ENCODE measurements at regions not wholly inside any gene's neighbourhood (a gene's known extent, or its start where the extent isn't known, plus 50 kb on each side); places are given as distances from the start of the nearest gene placed in this dataset.

DNA sequence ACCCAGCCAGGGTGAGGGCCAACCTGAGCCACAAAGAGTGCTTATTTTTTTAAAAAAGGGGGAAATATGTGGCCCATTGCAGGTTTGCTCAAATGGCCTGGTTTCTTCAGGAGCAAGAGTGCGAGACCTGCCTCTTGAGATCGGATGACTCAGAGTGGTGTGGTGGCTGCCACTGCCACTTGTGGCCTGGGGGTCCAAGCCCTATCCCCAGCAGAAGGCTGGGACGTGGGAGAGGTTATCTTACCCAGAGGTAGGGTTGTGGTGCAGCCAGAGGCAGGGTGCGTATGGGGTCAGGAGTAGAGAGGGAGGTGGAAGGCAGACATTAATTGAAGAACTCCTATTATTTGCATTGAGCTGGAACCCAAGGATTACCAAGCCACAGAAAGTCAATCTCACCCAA, 83.2 kb upstream of the SMAD3 start:
- ATAC-seq (ENCODE audit: low FRiP score) (no peak), DNase-seq (ENCODE audit: low spot score) (no peak)
- TF ChIP-seq, protein P1, sequence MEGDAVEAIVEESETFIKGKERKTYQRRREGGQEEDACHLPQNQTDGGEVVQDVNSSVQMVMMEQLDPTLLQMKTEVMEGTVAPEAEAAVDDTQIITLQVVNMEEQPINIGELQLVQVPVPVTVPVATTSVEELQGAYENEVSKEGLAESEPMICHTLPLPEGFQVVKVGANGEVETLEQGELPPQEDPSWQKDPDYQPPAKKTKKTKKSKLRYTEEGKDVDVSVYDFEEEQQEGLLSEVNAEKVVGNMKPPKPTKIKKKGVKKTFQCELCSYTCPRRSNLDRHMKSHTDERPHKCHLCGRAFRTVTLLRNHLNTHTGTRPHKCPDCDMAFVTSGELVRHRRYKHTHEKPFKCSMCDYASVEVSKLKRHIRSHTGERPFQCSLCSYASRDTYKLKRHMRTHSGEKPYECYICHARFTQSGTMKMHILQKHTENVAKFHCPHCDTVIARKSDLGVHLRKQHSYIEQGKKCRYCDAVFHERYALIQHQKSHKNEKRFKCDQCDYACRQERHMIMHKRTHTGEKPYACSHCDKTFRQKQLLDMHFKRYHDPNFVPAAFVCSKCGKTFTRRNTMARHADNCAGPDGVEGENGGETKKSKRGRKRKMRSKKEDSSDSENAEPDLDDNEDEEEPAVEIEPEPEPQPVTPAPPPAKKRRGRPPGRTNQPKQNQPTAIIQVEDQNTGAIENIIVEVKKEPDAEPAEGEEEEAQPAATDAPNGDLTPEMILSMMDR (IDR thresholded peaks at IDR 0.05), result no peak

DNA sequence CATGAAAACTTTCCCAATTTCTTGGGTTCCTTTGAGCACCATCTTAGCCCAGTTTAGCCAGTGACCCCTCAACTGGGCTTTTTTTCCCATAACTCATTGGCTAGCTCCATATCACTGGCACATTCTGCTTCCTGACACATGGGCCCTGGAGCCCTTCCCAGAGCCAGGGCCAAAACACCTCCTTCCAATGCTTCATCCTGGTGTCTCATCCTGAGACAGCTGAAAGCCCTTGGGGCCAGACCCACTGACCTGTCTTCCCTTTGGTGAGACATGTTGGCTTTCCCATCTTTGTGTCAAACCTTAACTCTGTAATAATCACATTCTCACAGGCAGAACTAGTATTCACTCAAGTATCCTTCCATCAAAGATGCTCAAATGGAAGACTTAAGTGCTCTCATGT, 82.6 kb upstream of the SMAD3 start:
- TF ChIP-seq, protein P1 (IDR thresholded peaks at IDR 0.05), result no peak
- DNase-seq (ENCODE audit: low spot score) (no peak), ATAC-seq (ENCODE audit: low FRiP score) (no peak)

DNA sequence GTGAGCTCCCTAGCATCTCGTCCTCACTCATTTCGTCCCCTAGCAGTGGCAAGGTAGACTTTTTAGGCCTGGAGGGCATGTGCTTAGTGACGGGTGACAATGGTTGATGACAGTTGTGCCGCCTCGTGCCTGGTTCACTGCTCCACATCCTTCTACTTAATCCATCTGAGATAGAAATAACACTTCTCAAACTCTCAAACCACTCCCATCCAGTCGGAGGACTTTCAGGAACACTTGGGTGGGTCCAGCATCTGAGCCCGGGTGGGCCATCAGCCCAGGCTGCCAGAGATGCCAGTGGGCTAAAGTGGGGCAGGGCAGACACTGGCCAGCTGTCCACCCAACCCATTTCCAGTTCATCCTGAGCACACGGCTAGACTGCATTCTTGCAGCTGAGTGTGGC, 79.7 kb upstream of the SMAD3 start:
- no peak for ATAC-seq (ENCODE audit: low FRiP score)
- TF ChIP-seq, protein P1 (IDR thresholded peaks at IDR 0.05), result no peak
- DNase-seq (ENCODE audit: low spot score), result no peak

DNA sequence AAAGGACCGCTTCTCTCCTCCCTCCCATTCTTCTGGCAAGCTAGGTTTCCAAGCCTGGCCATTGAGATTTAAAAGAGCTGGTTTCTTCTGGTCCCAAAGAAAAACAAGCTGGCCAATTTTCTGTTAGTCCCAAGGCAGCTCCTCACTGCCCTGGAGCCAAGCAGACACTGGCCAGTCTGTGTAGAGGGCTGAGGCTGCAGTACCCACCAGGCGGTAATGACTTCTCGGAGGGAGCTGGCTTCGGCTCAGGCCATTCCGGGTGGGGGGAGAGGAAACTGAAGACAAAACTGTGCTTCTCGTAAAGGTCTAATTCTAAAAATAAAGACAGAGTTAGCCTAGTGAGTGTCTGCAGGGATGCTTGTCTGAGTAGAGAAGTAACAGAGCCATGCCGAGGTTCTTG, 78.5 kb upstream of the SMAD3 start:
- TF ChIP-seq, protein P1 (IDR thresholded peaks at IDR 0.05), result no peak
- DNase-seq (ENCODE audit: low spot score), result no peak
- ATAC-seq (ENCODE audit: low FRiP score), result no peak

DNA sequence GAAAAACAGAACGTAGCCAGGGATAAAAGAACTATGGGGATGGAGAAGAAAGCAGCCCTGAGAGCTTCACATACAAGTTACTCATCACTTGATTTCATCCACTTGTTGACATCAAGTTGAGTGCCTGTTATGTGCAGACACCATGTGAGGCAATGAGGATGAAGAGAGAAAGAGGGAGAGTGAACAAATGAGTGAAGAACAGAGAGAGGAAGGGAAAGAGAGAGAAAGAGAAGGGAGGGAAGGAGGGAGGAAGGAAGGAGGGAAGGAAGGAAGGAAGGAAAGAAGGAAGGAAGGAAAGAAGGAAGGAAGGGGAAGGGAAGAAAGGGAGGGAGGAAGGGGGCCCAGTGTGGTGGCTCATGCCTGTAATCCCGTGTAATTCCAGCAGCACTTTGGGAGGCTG, 72.3 kb upstream of the SMAD3 start:
- TF ChIP-seq, protein P1 (IDR thresholded peaks at IDR 0.05), result no peak
- DNase-seq (ENCODE audit: low spot score) (no peak), ATAC-seq (ENCODE audit: low FRiP score) (no peak)

DNA sequence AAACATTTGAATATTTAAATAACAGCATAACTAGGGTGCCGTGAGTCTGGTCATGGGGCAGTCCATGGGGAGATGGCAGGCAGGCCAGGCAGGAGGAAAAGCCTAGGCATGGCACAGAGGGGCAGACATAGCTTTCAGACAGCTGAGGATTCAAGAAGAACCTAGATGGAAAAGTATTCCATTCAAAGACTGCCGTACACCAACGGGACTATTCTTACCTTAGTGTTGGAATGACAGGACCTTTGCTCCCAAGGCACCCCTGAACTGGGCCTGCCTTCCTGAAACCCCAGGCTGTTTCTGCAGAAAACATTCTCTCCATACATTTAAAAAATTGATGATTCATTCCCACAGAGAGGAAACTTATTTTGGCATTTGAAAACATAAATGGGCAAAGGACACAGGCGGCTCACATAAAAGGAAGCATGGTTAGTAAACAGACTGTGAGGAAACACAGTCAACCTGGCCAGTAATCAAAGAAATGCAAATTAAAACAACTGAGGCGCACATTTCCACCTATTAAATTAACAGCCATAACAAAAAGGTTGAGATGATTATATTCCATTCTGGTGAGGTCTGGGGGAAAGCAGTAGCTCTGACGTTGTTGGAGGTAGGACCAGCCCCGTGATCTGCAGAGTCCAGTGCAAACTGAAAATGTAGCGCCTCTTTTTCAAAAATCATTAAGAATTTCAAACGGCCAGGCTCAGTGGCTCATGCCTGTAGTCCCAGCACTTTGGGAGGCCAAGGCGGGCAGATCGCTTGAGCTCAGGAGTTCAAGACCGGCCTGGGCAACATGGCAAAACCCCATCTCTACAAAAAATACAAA, 71.3 kb upstream of the SMAD3 start:
- TF ChIP-seq, protein P1 (IDR thresholded peaks at IDR 0.05), result no peak
- DNase-seq (ENCODE audit: low spot score) (no peak), ATAC-seq (ENCODE audit: low FRiP score) (no peak)

Measured in omental fat pad (tissue), 3 donors.